Sigmoid colon (tissue), 6 donors: ENCODE measurements at regions not wholly inside any gene's neighbourhood (a gene's known extent, or its start where the extent isn't known, plus 50 kb on each side); places are given as distances from the start of the nearest gene placed in this dataset.

Experiments used
- DNase-seq: peaks from one replicate; pipeline ENCODE4 v3.0.0-alpha.2; 2019
- H3K27ac ChIP-seq, 4 donors: fragments of 200-600 bp; sonication (generic); one replicate each; pipeline ENCODE4 v1.5.1; 2016 to 2019; ENCODE audit warnings: mild to moderate bottlenecking in 1 of 4
- H3K27me3 ChIP-seq, 3 donors: fragments of 200-600 bp; sonication (generic); one replicate each; pipeline ENCODE4 v1.5.1; 2019; ENCODE audit warnings: mild to moderate bottlenecking in 1 of 3
- H3K36me3 ChIP-seq, 4 donors: fragments of 200-600 bp; sonication (generic); one replicate each; pipeline ENCODE4 v1.5.1; 2016 to 2019
- H3K4me1 ChIP-seq, 4 donors: fragments of 200-600 bp; sonication (generic); one replicate each; pipeline ENCODE4 v1.5.1; 2017 to 2019
- H3K4me3 ChIP-seq, 4 donors: fragments of 200-600 bp; sonication (generic); one replicate each; pipeline ENCODE4 v1.5.1; 2017 to 2019; ENCODE audit warnings: mild to moderate bottlenecking in 2 of 4, moderate library complexity in 1 of 4
- H3K9me3 ChIP-seq, 4 donors: fragments of 200-600 bp in 3 of 4; sonication (generic) in 3 of 4; one replicate each; pipeline versions ENCODE4 v1.5.1 to v1.6.1; 2013 to 2019
- EP300 ChIP-seq, 4 donors: sonication (generic); formaldehyde crosslinking; IDR thresholded peaks; one replicate each; pipeline ENCODE4 v1.6.1; 2017; ENCODE audit warnings: antibody characterized with exemption in 4 of 4
- POLR2A ChIP-seq, 2 donors: fragments of 450-650 bp; IDR thresholded peaks; one replicate each; pipeline ENCODE4 v1.6.1; 2016; ENCODE audit warnings: antibody characterized with exemption in 2 of 2, mild to moderate bottlenecking in 2 of 2, moderate library complexity in 2 of 2
- POLR2AphosphoS5 ChIP-seq, 4 donors: sonication (generic); formaldehyde crosslinking; IDR thresholded peaks; one replicate each; pipeline ENCODE4 v1.6.1; 2017; ENCODE audit warnings: antibody characterized with exemption in 4 of 4
- WGBS, 2 donors: extraction: QIAGEN DNeasy Blood & Tissue Kit; methylation state at CpG; one replicate each; pipeline ENCODE4 v1.1.7; 2013; 5-methylcytosine and 5-hydroxymethylcytosine counted together
- intact Hi-C: fragments of 100-400 bp; cut with DNase I; formaldehyde crosslinking; loops from one replicate; pipeline ENCODE4 v1.15.1; 2023
- TF ChIP-seq, protein P1 (sequence below), 4 experiments: fragments of 450-650 bp in 3 of 4; fragments of 200-600 bp in 1 of 4; IDR thresholded peaks; one replicate each; pipeline ENCODE4 v1.5.1; 2016 to 2019; ENCODE audit warnings: antibody characterized with exemption in 4 of 4, mild to moderate bottlenecking in 3 of 4, moderate library complexity in 2 of 4
- donor health status: healthy with polysubstance abuse.
- donor health status: healthy.

DNA sequence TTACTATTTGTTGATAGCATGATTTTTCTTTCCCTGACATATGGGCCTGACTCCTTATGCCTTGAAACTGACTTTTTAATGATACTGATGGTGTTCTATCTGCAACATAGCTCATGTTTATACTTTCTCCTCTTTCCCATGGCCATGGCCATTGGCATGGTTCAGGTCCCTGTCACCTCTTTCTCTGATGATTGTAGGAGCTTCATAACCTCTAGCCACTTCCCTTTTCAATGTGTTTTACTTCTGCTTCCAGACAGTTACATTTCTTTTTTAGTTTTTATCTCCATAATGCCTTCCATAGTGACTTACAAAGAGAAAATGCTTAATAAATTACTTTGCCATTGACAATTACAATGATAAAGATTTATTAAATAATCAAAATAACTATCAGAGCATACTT lies 177.9 kb upstream of the SETBP1 start:
- H3K4me3 ChIP-seq = no peak overlapping the region
- no peak for TF ChIP-seq POLR2A (IDR thresholded peaks at IDR 0.05)
- TF ChIP-seq, protein P1, sequence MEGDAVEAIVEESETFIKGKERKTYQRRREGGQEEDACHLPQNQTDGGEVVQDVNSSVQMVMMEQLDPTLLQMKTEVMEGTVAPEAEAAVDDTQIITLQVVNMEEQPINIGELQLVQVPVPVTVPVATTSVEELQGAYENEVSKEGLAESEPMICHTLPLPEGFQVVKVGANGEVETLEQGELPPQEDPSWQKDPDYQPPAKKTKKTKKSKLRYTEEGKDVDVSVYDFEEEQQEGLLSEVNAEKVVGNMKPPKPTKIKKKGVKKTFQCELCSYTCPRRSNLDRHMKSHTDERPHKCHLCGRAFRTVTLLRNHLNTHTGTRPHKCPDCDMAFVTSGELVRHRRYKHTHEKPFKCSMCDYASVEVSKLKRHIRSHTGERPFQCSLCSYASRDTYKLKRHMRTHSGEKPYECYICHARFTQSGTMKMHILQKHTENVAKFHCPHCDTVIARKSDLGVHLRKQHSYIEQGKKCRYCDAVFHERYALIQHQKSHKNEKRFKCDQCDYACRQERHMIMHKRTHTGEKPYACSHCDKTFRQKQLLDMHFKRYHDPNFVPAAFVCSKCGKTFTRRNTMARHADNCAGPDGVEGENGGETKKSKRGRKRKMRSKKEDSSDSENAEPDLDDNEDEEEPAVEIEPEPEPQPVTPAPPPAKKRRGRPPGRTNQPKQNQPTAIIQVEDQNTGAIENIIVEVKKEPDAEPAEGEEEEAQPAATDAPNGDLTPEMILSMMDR (IDR thresholded peaks at IDR 0.05) = no peak
- intact Hi-C loops = no loop called here
- no peaks in the 10 kb centered on the region for H3K36me3 ChIP-seq
- H3K27me3 ChIP-seq = no peaks in the 10 kb centered on the region
- H3K4me1 ChIP-seq = peaks cover 0 to 58% (median 35%) of the 10 kb centered on the region in 4 donors
- DNase-seq = no peak
- no peak overlapping the region for H3K27ac ChIP-seq
- H3K9me3 ChIP-seq = no peaks in the 10 kb centered on the region

DNA sequence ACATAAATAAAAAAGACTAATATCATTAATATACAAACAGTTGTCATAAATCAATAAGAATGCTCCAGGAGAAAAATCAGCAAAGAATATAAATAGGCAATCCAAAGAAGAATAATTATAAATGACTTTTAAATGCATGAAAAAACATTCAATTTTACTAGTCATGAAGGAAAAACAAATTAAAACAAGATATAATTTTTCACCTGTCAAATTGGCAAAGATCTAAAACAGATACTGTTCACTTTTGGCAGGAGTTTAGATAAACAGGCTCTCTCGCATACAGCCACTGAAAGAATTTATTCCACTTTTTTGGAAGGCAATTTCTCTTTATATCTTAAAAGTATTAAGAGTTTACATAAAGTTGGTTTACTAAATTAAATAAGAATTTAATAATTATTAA lies 176.8 kb upstream of the SETBP1 start:
- intact Hi-C loops = no loop called here
- Histone ChIP-seq H3K27me3 (no peaks in the 10 kb centered on the region), H3K36me3 (no peaks in the 10 kb centered on the region), H3K4me1 (peaks cover 0 to 50% (median 26%) of the 10 kb centered on the region in 4 donors), H3K27ac (no peak overlapping the region), H3K9me3 (no peaks in the 10 kb centered on the region), H3K4me3 (no peak overlapping the region)
- WGBS, 2 donors = 85 to 88% methylated on average over 1 of the region's 1 CpG
- DNase-seq = no peak
- TF ChIP-seq POLR2AphosphoS5 (IDR thresholded peaks at IDR 0.05) = peak in 2 of 4 donors; percentile 58 to 71
- TF ChIP-seq, protein P1 (IDR thresholded peaks at IDR 0.05) = no peak

DNA sequence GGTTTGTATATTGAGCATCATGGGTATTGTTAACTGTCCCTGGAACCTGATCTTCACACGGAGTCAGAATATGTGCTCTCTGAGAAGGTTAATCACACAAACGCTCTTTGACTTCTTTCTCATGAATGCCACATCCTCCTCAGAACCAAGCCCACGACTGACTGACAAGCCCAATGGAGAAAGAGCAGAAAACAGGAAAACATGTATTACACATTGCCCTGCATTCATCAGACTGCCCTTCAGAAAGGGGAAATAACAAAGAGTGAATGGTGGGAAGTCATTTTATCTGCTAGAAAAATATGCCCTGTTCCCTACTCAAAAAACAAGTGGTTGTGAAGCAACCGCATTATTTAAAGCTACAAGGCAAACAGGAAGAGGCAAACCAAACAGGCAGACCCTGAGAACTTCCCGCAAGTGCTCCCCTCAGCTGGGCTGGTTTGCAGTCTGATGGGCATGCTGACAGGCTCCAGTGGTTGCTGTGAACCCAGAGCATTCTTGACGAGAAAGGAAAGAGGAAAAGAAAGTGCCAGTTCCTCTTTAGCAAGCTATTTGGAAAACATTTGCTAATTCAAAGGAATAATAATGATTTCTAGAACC lies 172.9 kb upstream of the SETBP1 start:
- Histone ChIP-seq H3K4me3 (no peak overlapping the region), H3K36me3 (no peaks in the 10 kb centered on the region), H3K27me3 (no peaks in the 10 kb centered on the region), H3K4me1 (peaks cover 0 to 20% (median 14%) of the 10 kb centered on the region in 4 donors), H3K27ac (no peak overlapping the region), H3K9me3 (no peaks in the 10 kb centered on the region)
- no peak for DNase-seq
- intact Hi-C loops = no loop called here
- WGBS, 2 donors = 39 to 62% methylated on average over 6 of the region's 6 CpGs
- no peak for TF ChIP-seq EP300 (IDR thresholded peaks at IDR 0.05)
- TF ChIP-seq POLR2AphosphoS5 (IDR thresholded peaks at IDR 0.05) = peak in 1 of 4 donors; percentile 7

DNA sequence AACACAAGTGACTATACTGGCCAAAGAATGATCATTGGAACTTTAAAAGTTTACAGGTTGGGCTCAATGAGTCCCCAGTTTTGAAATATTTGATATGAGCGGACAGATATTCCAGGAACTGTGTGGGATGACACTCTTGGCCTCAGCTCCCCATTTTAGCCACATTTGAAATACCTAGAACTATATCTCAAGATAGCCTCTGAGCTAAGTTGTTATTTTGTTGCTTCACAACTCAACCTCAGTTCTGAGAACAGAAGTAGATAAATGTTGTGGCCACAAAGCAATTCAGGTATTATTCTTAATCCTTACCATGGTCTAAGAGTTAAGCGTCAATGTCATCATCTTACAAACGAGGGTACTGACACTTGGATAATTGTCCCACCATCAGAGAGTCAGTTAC lies 172.2 kb upstream of the SETBP1 start:
- no peak for DNase-seq
- Histone ChIP-seq H3K4me1 (peaks cover 0 to 14% (median 11%) of the 10 kb centered on the region in 4 donors), H3K27me3 (no peaks in the 10 kb centered on the region), H3K27ac (no peak overlapping the region), H3K36me3 (no peaks in the 10 kb centered on the region), H3K9me3 (no peaks in the 10 kb centered on the region), H3K4me3 (no peak overlapping the region)
- no peak for TF ChIP-seq POLR2A (IDR thresholded peaks at IDR 0.05)
- no peak for TF ChIP-seq EP300 (IDR thresholded peaks at IDR 0.05)
- TF ChIP-seq, protein P1 (IDR thresholded peaks at IDR 0.05) = no peak
- TF ChIP-seq POLR2AphosphoS5 (IDR thresholded peaks at IDR 0.05) = no peak
- intact Hi-C loops = no loop called here
- WGBS, 2 donors = 61 to 65% methylated on average over 3 of the region's 3 CpGs

DNA sequence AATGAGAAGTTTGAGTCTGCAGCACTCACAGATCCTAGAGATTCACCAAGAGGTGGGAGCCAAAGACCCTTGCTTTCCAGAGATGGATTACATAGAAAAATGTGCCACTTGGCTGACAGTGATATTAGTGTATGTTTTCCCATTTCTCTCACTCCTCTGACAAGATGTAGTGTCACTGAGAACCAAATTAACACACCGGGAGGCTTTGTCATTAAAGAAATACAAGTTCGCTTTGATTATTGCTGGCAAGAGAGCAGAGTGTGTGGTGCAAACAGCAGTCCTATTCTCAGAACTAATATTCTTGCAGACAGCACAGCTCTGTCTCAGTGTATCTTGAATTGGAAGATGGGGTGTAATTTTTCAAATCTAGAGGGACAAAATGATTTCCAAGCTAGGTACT lies 171.6 kb upstream of the SETBP1 start:
- no peaks in the 10 kb centered on the region for H3K36me3 ChIP-seq
- no peak overlapping the region for H3K4me3 ChIP-seq
- H3K27me3 ChIP-seq = no peaks in the 10 kb centered on the region
- TF ChIP-seq POLR2A (IDR thresholded peaks at IDR 0.05) = no peak
- TF ChIP-seq, protein P1 (IDR thresholded peaks at IDR 0.05) = no peak
- no peak for TF ChIP-seq POLR2AphosphoS5 (IDR thresholded peaks at IDR 0.05)
- TF ChIP-seq EP300 (IDR thresholded peaks at IDR 0.05) = no peak
- intact Hi-C loops = no loop called here
- H3K9me3 ChIP-seq = no peaks in the 10 kb centered on the region
- DNase-seq = no peak
- H3K27ac ChIP-seq = no peak overlapping the region
- WGBS, 2 donors = 91 to 92% methylated on average over 2 of the region's 2 CpGs
- peaks cover 0 to 8% (median 7%) of the 10 kb centered on the region in 4 donors for H3K4me1 ChIP-seq
